Motor neuron (in vitro differentiated cells): ENCODE measurements at regions not wholly inside any gene's neighbourhood (a gene's known extent, or its start where the extent isn't known, plus 50 kb on each side); places are given as distances from the start of the nearest gene placed in this dataset.

Experiments
- ATAC-seq, 8 experiments: fragments of 200-7000 bp; cut with Tn5 transposase; replicated peaks in 6 of 8; 2 replicates each; pipeline ENCODE4 v1.8.0; 2021; ENCODE audit warnings: mild to moderate bottlenecking in 8 of 8, moderate library complexity in 8 of 8
- H3K27ac ChIP-seq, 2 donors: fragments of 250-450 bp; sonication (Bioruptor Pico); 2 replicates each; pipeline ENCODE4 v1.9.0; 2021; ENCODE audit warnings: antibody characterized with exemption in 2 of 2, mild to moderate bottlenecking in 2 of 2, moderate library complexity in 1 of 2
- H3K4me1 ChIP-seq, 2 donors: fragments of 250-450 bp; sonication (Bioruptor Pico); replicated peaks in 1 of 2; 2 replicates each; pipeline ENCODE4 v1.6.1; 2021; ENCODE audit warnings: antibody characterized with exemption in 2 of 2, mild to moderate bottlenecking in 2 of 2, moderate library complexity in 1 of 2
- H3K4me3 ChIP-seq, 5 donors: fragments of 250-450 bp; sonication (Bioruptor Pico); 2 replicates each; pipeline ENCODE4 v1.9.0; 2021; ENCODE audit warnings: antibody characterized with exemption in 5 of 5, mild to moderate bottlenecking in 5 of 5, moderate library complexity in 4 of 5
- WGBS, 10 experiments: fragments of 450-650 bp; shearing (Covaris generic); methylation state at CpG; one replicate each; pipeline ENCODE4 v1.0.0; 2022; 5-methylcytosine and 5-hydroxymethylcytosine counted together
- in situ Hi-C, 9 experiments: fragments of 400-800 bp; cut with MboI; loops; one replicate each; pipeline ENCODE4 v1.15.0; 2021; ENCODE audit warnings: low sequenced_read_pairs in 9 of 9, low pct_unique_long_range_greater_than_20kb in 2 of 9; ENCODE audit not compliant: unreplicated experiment in 9 of 9

- Histone ChIP-seq H3K4me3 (no peak overlapping the region), H3K27ac (no peak overlapping the region), H3K4me1 (no peaks in the 10 kb centered on the region)
- in situ Hi-C loops = no loop called here
- ATAC-seq = peak in 7 of 8 experiments; percentile 18 to 93 (median 58)
- WGBS, 10 experiments = 57 to 91% (median 70%) methylated on average over 3 to 9 of the region's 9 CpGs; no CpG with 5 or more reads in 1 of the 10 experiments
These were observed 269.4 kb upstream of the PTGER4 start for GRCh38 chr5:40410231-40410861.

GRCh38 chr5:40409601-40410000 lies 270.1 kb upstream of the PTGER4 start:
- H3K27ac ChIP-seq = no peak overlapping the region
- no peak overlapping the region for H3K4me3 ChIP-seq
- in situ Hi-C loops = no loop called here
- no peaks in the 10 kb centered on the region for H3K4me1 ChIP-seq
- 40 to 95% (median 83%) methylated on average over 1 to 4 of the region's 4 CpGs; no CpG with 5 or more reads in 3 of the 10 experiments for WGBS, 10 experiments
- no peak for ATAC-seq

- Histone ChIP-seq H3K4me3 (no peak overlapping the region), H3K27ac (no peak overlapping the region), H3K4me1 (peaks cover 3 to 6% of the 10 kb centered on the region in 2 donors)
- no peak for ATAC-seq
- 22 to 100% (median 83%) methylated on average over 1 to 6 of the region's 6 CpGs; no CpG with 5 or more reads in 1 of the 10 experiments for WGBS, 10 experiments
- in situ Hi-C loops = no loop called here
These were observed 272.9 kb upstream of the PTGER4 start for GRCh38 chr5:40406741-40407211.

- peaks cover 3 to 8% of the 10 kb centered on the region in 2 donors for H3K4me1 ChIP-seq
- ATAC-seq = no peak
- WGBS, 10 experiments = 20 to 90% (median 70%) methylated on average over 1 to 5 of the region's 5 CpGs
- in situ Hi-C loops = no loop called here
- no peak overlapping the region for H3K27ac ChIP-seq
- no peak overlapping the region for H3K4me3 ChIP-seq
These were observed 273.5 kb upstream of the PTGER4 start for GRCh38 chr5:40405996-40406740.

GRCh38 chr5:40405230-40405629 lies 274.5 kb upstream of the PTGER4 start:
- in situ Hi-C loops = no loop called here
- WGBS, 10 experiments = 45 to 100% (median 81%) methylated on average over 1 to 2 of the region's 2 CpGs; no CpG with 5 or more reads in 3 of the 10 experiments

GRCh38 chr5:40404613-40405012 lies 275.1 kb upstream of the PTGER4 start:
- no peak for ATAC-seq
- H3K4me1 ChIP-seq = peaks cover 3 to 8% of the 10 kb centered on the region in 2 donors
- no peak overlapping the region for H3K27ac ChIP-seq
- in situ Hi-C loops = no loop called here
- H3K4me3 ChIP-seq = no peak overlapping the region

More at GRCh38 chr5:40405230-40405629, 274.5 kb upstream of the PTGER4 start:
- ATAC-seq = no peak
- H3K27ac ChIP-seq = no peak overlapping the region
- no peak overlapping the region for H3K4me3 ChIP-seq
- peaks cover 3 to 8% of the 10 kb centered on the region in 2 donors for H3K4me1 ChIP-seq

- 0 to 80% (median 20%) methylated on average over 1 of the region's 1 CpG; no CpG with 5 or more reads in 3 of the 10 experiments for WGBS, 10 experiments
- H3K27ac ChIP-seq = no peak overlapping the region
- H3K4me3 ChIP-seq = no peak overlapping the region
- in situ Hi-C loops = no loop called here
- ATAC-seq = peak in 3 of 8 experiments; percentile 19 to 63 (median 48)
- H3K4me1 ChIP-seq = peaks cover 3 to 8% of the 10 kb centered on the region in 2 donors
These were observed 277.7 kb upstream of the PTGER4 start for GRCh38 chr5:40402007-40402364.

GRCh38 chr5:40401284-40402006 lies 278.3 kb upstream of the PTGER4 start:
- in situ Hi-C loops = no loop called here
- peaks cover 3 to 8% of the 10 kb centered on the region in 2 donors for H3K4me1 ChIP-seq
- H3K4me3 ChIP-seq = no peak overlapping the region
- peak in 6 of 8 experiments; percentile 58 to 96 (median 90) for ATAC-seq
- WGBS, 10 experiments = 33 to 89% (median 61%) methylated on average over 2 to 4 of the region's 4 CpGs; no CpG with 5 or more reads in 1 of the 10 experiments
- no peak overlapping the region for H3K27ac ChIP-seq

GRCh38 chr5:40400245-40400644 lies 279.5 kb upstream of the PTGER4 start:
- no peak for ATAC-seq
- no peak overlapping the region for H3K4me3 ChIP-seq
- no peak overlapping the region for H3K27ac ChIP-seq
- WGBS, 10 experiments = 91 to 100% (median 100%) methylated on average over 1 of the region's 1 CpG; no CpG with 5 or more reads in 4 of the 10 experiments
- in situ Hi-C loops = no loop called here
- H3K4me1 ChIP-seq = peaks cover 3 to 8% of the 10 kb centered on the region in 2 donors

GRCh38 chr5:40399349-40399748 lies 280.4 kb upstream of the PTGER4 start:
- in situ Hi-C loops = loop anchor here in 1 of 9 experiments (25.0 kb wide), 1 partner anchor 288 kb away; the partner anchor contains the start of gene PTGER4
- WGBS, 10 experiments = 57 to 100% (median 100%) methylated on average over 1 of the region's 1 CpG; no CpG with 5 or more reads in 3 of the 10 experiments
- peak in 2 of 8 experiments; percentile 54 to 75 for ATAC-seq
- no peak overlapping the region for H3K27ac ChIP-seq
- no peak overlapping the region for H3K4me3 ChIP-seq
- peaks cover 3 to 8% of the 10 kb centered on the region in 2 donors for H3K4me1 ChIP-seq

GRCh38 chr5:40397976-40398375 lies 281.7 kb upstream of the PTGER4 start:
- ATAC-seq = no peak
- peaks cover 3 to 8% of the 10 kb centered on the region in 2 donors for H3K4me1 ChIP-seq
- 40 to 100% (median 83%) methylated on average over 1 of the region's 1 CpG; no CpG with 5 or more reads in 3 of the 10 experiments for WGBS, 10 experiments
- no peak overlapping the region for H3K4me3 ChIP-seq
- in situ Hi-C loops = loop anchor here in 1 of 9 experiments (25.0 kb wide), 1 partner anchor 289 kb away; the partner anchor contains the start of gene PTGER4
- no peak overlapping the region for H3K27ac ChIP-seq

- Histone ChIP-seq H3K4me3 (no peak overlapping the region), H3K4me1 (peaks cover 2 to 5% of the 10 kb centered on the region in 2 donors), H3K27ac (no peak overlapping the region)
- ATAC-seq = no peak
- WGBS, 10 experiments = 46 to 80% (median 61%) methylated on average over 1 to 2 of the region's 2 CpGs; no CpG with 5 or more reads in 4 of the 10 experiments
- in situ Hi-C loops = loop anchor here in 1 of 9 experiments (25.0 kb wide), 1 partner anchor 290 kb away; the partner anchor contains the start of gene PTGER4
These were observed 282.6 kb upstream of the PTGER4 start for GRCh38 chr5:40397091-40397490.
